ENCODE measurements at regions not wholly inside any gene's neighbourhood (a gene's known extent, or its start where the extent isn't known, plus 50 kb on each side); places are given as distances from the start of the nearest gene placed in this dataset.

DNA sequence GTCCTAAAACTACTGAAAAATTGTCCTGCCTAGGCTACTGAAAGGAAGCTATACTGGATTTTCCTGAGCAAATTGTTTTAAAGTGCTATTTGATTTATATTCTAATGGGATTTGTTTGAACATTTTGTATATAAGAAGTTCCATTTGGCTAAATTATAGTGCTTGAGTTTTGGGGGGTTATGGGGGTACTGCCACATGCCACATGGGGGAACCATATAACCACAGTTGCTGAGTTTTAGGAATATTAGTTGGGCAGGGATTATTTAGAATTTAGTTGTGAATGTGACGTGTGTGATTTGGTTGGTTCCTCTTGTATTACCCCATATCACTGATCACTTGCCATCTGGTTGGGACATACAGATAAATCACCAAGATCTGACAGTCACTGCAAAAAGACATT is 224.5 kb upstream of the TAPT1 start:
- Histone ChIP-seq H3K4me3 (ENCODE audit: low read length) (no peak overlapping the region), H3K9me3 (ENCODE audit: control insufficient read depth in 1 of 2, insufficient read depth in 1 of 2, low read length in 2 of 2) (peaks cover 0 to 5% of the 10 kb centered on the region in 2 experiments), H3K27me3 (ENCODE audit: control insufficient read depth in 1 of 2, insufficient read depth in 2 of 2, low read length in 2 of 2) (no peaks in the 10 kb centered on the region), H3K27ac (ENCODE audit: low read depth in 1 of 2, low read length in 2 of 2) (no peak overlapping the region), H3K36me3 (ENCODE audit: insufficient read depth, low read length) (no peaks in the 10 kb centered on the region), H3K4me1 (ENCODE audit: insufficient read depth, low read length) (no peaks in the 10 kb centered on the region)
- no peaks in the 10 kb centered on the region for H3K27me3 Mint-ChIP-seq
- no peak overlapping the region for H3K27ac Mint-ChIP-seq
- ChIA-PET CTCF (no interaction called here), POLR2A (no interaction called here)
- TF ChIP-seq, protein P1, sequence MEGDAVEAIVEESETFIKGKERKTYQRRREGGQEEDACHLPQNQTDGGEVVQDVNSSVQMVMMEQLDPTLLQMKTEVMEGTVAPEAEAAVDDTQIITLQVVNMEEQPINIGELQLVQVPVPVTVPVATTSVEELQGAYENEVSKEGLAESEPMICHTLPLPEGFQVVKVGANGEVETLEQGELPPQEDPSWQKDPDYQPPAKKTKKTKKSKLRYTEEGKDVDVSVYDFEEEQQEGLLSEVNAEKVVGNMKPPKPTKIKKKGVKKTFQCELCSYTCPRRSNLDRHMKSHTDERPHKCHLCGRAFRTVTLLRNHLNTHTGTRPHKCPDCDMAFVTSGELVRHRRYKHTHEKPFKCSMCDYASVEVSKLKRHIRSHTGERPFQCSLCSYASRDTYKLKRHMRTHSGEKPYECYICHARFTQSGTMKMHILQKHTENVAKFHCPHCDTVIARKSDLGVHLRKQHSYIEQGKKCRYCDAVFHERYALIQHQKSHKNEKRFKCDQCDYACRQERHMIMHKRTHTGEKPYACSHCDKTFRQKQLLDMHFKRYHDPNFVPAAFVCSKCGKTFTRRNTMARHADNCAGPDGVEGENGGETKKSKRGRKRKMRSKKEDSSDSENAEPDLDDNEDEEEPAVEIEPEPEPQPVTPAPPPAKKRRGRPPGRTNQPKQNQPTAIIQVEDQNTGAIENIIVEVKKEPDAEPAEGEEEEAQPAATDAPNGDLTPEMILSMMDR (IDR thresholded peaks at IDR 0.05): no peak
- intact Hi-C loops (cut with DNase I, micrococcal nuclease): no loop called here
- H3K36me3 Mint-ChIP-seq (ENCODE audit: low read depth): no peaks in the 10 kb centered on the region
- H3K4me3 Mint-ChIP-seq: no peak overlapping the region
- H3K9me3 Mint-ChIP-seq: no peaks in the 10 kb centered on the region
- no peak for DNase-seq
- no peaks in the 10 kb centered on the region for H3K4me1 Mint-ChIP-seq (ENCODE audit: low read depth)
- no peak for ATAC-seq (ENCODE audit: poor library complexity)

DNA sequence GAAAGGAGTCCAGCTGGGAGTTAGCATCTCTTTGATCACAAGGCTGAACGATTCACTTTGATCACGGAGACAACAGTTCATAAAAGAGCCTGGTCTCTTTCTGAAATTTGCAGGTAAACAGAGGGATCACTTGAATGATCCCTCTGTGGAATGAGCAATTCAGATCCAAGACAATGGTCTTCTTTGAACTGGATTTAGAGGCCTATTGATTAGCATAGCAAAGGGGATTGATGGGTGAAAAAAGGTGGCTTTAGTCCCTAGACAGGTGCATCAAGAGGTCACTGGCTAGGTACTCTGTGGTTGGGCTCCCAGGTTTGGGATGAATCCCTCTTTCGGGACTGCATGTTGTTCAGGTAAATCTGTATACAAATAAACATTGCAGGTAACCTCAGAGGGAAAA is 223.8 kb upstream of the TAPT1 start:
- Mint-ChIP-seq H3K4me3 (no peak overlapping the region), H3K36me3 (ENCODE audit: low read depth) (no peaks in the 10 kb centered on the region), H3K9me3 (no peaks in the 10 kb centered on the region), H3K27me3 (no peaks in the 10 kb centered on the region), H3K27ac (no peak overlapping the region), H3K4me1 (ENCODE audit: low read depth) (no peaks in the 10 kb centered on the region)
- Histone ChIP-seq H3K36me3 (ENCODE audit: insufficient read depth, low read length) (no peaks in the 10 kb centered on the region), H3K9me3 (ENCODE audit: control insufficient read depth in 1 of 2, insufficient read depth in 1 of 2, low read length in 2 of 2) (peaks cover 0 to 5% of the 10 kb centered on the region in 2 experiments), H3K4me3 (ENCODE audit: low read length) (no peak overlapping the region), H3K4me1 (ENCODE audit: insufficient read depth, low read length) (no peaks in the 10 kb centered on the region), H3K27me3 (ENCODE audit: control insufficient read depth in 1 of 2, insufficient read depth in 2 of 2, low read length in 2 of 2) (no peaks in the 10 kb centered on the region), H3K27ac (ENCODE audit: low read depth in 1 of 2, low read length in 2 of 2) (no peak overlapping the region)
- DNase-seq (no peak), ATAC-seq (ENCODE audit: poor library complexity) (no peak)
- POLR2A ChIA-PET: no interaction called here
- CTCF ChIA-PET: no interaction called here
- TF ChIP-seq, protein P1 (IDR thresholded peaks at IDR 0.05): no peak
- intact Hi-C loops (cut with DNase I, micrococcal nuclease): no loop called here

- ATAC-seq (ENCODE audit: poor library complexity) (no peak), DNase-seq (no peak)
- TF ChIP-seq, protein P1 (IDR thresholded peaks at IDR 0.05): no peak
- Mint-ChIP-seq H3K27ac (no peak overlapping the region), H3K4me3 (no peak overlapping the region), H3K36me3 (ENCODE audit: low read depth) (no peaks in the 10 kb centered on the region), H3K9me3 (no peaks in the 10 kb centered on the region), H3K27me3 (no peaks in the 10 kb centered on the region), H3K4me1 (ENCODE audit: low read depth) (no peaks in the 10 kb centered on the region)
- ChIA-PET POLR2A (interaction anchor here (0.5 kb wide), 1 partner anchor 24 kb away, joined by 3 read pairs; no protein-coding TSS in a partner anchor), CTCF (no interaction called here)
- no peaks in the 10 kb centered on the region for H3K4me1 ChIP-seq (ENCODE audit: insufficient read depth, low read length)
- no peaks in the 10 kb centered on the region for H3K36me3 ChIP-seq (ENCODE audit: insufficient read depth, low read length)
- H3K9me3 ChIP-seq (ENCODE audit: control insufficient read depth in 1 of 2, insufficient read depth in 1 of 2, low read length in 2 of 2): peaks cover 0 to 5% of the 10 kb centered on the region in 2 experiments
- intact Hi-C loops (cut with DNase I, micrococcal nuclease): loop anchor here in 1 of 2 experiments (10.0 kb wide), 1 partner anchor 155 kb away; no protein-coding TSS in a partner anchor
- H3K27me3 ChIP-seq (ENCODE audit: control insufficient read depth in 1 of 2, insufficient read depth in 2 of 2, low read length in 2 of 2): no peaks in the 10 kb centered on the region
- no peak overlapping the region for H3K27ac ChIP-seq (ENCODE audit: low read depth in 1 of 2, low read length in 2 of 2)
- H3K4me3 ChIP-seq (ENCODE audit: low read length): no peak overlapping the region
Measured at GRCh38 chr4:16449406-16449805, 223.1 kb upstream of the TAPT1 start.
